ENCODE measurements at regions not wholly inside any gene's neighbourhood (a gene's known extent, or its start where the extent isn't known, plus 50 kb on each side); places are given as distances from the start of the nearest gene placed in this dataset.

- TF ChIP-seq CTCF (IDR thresholded peaks at IDR 0.05; ENCODE audit: low read depth, low read length) (no peak), EZH2phosphoT487 (IDR thresholded peaks at IDR 0.05; ENCODE audit: low read depth) (no peak)
These were observed 77.5 kb upstream of the DIO3 start for GRCh38 chr14:101483829-101484228.

All from OCI-LY3 (cell line).